Vagina (tissue), 2 donors: ENCODE measurements at regions not wholly inside any gene's neighbourhood (a gene's known extent, or its start where the extent isn't known, plus 50 kb on each side); places are given as distances from the start of the nearest gene placed in this dataset.

ENCODE experiments used
- DNase-seq, 2 donors: peaks; one replicate each; pipeline ENCODE4 v3.0.0-alpha.2; 2017; ENCODE audit errors: extremely low spot score in 2 of 2
- H3K27ac ChIP-seq: fragments of 200-600 bp; sonication (generic); one replicate; pipeline ENCODE4 v1.5.1; 2019
- H3K27me3 ChIP-seq: fragments of 200-600 bp; sonication (generic); one replicate; pipeline ENCODE4 v1.5.1; 2019
- H3K36me3 ChIP-seq, 2 donors: fragments of 200-600 bp; sonication (generic); one replicate each; pipeline ENCODE4 v1.5.1; 2017 to 2019
- H3K4me1 ChIP-seq: fragments of 200-600 bp; sonication (generic); one replicate; pipeline ENCODE4 v1.5.1; 2019
- H3K4me3 ChIP-seq, 2 donors: fragments of 200-600 bp; sonication (generic); 1 replicate in 1 of 2; 2 replicates in 1 of 2; pipeline ENCODE4 v1.5.1; 2016 to 2019
- H3K9me3 ChIP-seq: fragments of 200-600 bp; sonication (generic); one replicate; pipeline ENCODE4 v1.5.1; 2019
- CTCF ChIP-seq, 3 experiments: fragments of 450-650 bp in 2 of 3; fragments of 200-600 bp in 1 of 3; sonication (generic) in 1 of 3; IDR thresholded peaks; one replicate each; pipeline ENCODE4 v1.5.1; 2017 to 2019; ENCODE audit warnings: antibody characterized with exemption in 3 of 3, mild to moderate bottlenecking in 2 of 3, moderate library complexity in 2 of 3
- POLR2A ChIP-seq, 2 donors: fragments of 450-650 bp; IDR thresholded peaks; one replicate each; pipeline ENCODE4 v1.6.1; 2017; ENCODE audit warnings: antibody characterized with exemption in 2 of 2, mild to moderate bottlenecking in 2 of 2, moderate library complexity in 2 of 2
- POLR2AphosphoS5 ChIP-seq, 2 donors: sonication (generic); formaldehyde crosslinking; IDR thresholded peaks; one replicate each; pipeline ENCODE4 v1.9.0; 2017; ENCODE audit warnings: antibody characterized with exemption in 2 of 2, mild to moderate bottlenecking in 2 of 2, low read depth in 1 of 2; ENCODE audit not compliant: insufficient read depth in 1 of 2
- intact Hi-C: fragments of 100-400 bp; cut with DNase I; formaldehyde crosslinking; loops from one replicate; pipeline ENCODE4 v1.15.1; 2023

DNA sequence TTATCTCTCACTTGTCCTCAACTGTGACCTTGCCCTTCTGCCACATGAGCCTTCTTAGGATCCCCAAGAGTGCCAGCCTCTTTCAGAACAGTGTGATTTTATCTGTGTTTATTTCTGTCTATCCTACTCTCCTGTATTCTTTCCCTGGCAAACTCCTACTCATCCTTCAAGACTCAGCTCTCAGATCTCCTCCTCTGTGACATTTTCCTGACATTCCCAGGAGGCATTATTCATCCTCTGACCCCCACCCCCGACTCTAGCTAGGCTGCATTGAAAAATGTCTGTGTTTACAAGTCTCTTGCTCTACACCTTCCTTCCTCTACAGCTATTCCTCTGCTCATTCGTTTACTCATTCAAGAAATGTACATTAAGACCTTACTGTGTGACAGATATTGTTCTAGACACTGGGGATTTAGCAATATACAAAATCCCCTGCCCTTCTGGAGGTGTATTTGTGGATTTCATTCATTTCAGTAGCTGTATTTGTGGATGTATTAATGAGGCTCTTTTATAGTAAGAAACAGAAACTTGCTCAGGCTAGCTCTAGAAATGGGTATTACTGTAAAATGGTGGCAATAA lies 61.4 kb upstream of the COMTD1 start:
- H3K4me1 ChIP-seq = peaks cover 22% of the 10 kb centered on the region
- intact Hi-C loops = loop anchor here (10.0 kb wide), 1 partner anchor 98 kb away; no protein-coding TSS in a partner anchor
- H3K27me3 ChIP-seq = no peaks in the 10 kb centered on the region
- H3K27ac ChIP-seq = peak overlapping the region; percentile 93
- H3K36me3 ChIP-seq = no peaks in the 10 kb centered on the region
- no peak for TF ChIP-seq POLR2AphosphoS5 (IDR thresholded peaks at IDR 0.05; ENCODE audit: insufficient read depth in 1 of 2, low read depth in 1 of 2)
- no peak for TF ChIP-seq POLR2A (IDR thresholded peaks at IDR 0.05)
- TF ChIP-seq CTCF (IDR thresholded peaks at IDR 0.05) = no peak
- no peaks in the 10 kb centered on the region for H3K9me3 ChIP-seq
- H3K4me3 ChIP-seq = no peak overlapping the region
- DNase-seq = no peak

DNA sequence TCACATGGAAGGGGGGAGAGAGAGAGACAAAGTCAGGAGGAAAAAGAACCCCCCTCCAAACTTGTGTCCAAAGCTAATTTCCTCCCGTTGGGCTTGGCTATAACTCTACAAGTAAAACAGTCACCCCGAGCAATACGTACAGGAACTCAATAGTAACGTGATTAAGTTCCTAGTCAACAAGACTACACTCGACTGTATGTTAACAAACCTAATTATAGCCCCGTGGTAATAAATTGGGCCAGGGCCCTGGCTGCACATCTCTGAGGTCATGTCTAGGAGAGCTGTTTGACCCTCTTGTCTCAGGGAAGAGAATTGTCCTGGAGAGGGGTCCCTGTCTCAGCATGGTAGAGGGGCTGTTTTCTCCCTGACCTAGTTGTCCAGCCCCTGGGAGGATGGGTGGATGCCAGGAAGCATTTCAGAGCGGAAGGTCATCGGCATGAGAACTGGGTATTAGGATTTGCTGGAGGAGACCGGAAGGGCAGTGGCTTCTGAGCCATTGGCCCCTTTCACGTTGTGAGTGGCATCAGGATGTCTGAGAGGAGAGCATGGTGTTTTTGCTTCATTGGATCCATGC lies 60.2 kb upstream of the COMTD1 start:
- Histone ChIP-seq H3K9me3 (no peaks in the 10 kb centered on the region), H3K36me3 (no peaks in the 10 kb centered on the region), H3K4me1 (peaks cover 22% of the 10 kb centered on the region), H3K27me3 (no peaks in the 10 kb centered on the region), H3K4me3 (peak overlapping the region; percentile 48 to 76), H3K27ac (peak overlapping the region; percentile 93)
- intact Hi-C loops = loop anchor here (10.0 kb wide), 1 partner anchor 99 kb away; no protein-coding TSS in a partner anchor
- no peak for TF ChIP-seq POLR2A (IDR thresholded peaks at IDR 0.05)
- TF ChIP-seq POLR2AphosphoS5 (IDR thresholded peaks at IDR 0.05; ENCODE audit: insufficient read depth in 1 of 2, low read depth in 1 of 2) = no peak
- TF ChIP-seq CTCF (IDR thresholded peaks at IDR 0.05) = no peak
- DNase-seq = no peak

DNA sequence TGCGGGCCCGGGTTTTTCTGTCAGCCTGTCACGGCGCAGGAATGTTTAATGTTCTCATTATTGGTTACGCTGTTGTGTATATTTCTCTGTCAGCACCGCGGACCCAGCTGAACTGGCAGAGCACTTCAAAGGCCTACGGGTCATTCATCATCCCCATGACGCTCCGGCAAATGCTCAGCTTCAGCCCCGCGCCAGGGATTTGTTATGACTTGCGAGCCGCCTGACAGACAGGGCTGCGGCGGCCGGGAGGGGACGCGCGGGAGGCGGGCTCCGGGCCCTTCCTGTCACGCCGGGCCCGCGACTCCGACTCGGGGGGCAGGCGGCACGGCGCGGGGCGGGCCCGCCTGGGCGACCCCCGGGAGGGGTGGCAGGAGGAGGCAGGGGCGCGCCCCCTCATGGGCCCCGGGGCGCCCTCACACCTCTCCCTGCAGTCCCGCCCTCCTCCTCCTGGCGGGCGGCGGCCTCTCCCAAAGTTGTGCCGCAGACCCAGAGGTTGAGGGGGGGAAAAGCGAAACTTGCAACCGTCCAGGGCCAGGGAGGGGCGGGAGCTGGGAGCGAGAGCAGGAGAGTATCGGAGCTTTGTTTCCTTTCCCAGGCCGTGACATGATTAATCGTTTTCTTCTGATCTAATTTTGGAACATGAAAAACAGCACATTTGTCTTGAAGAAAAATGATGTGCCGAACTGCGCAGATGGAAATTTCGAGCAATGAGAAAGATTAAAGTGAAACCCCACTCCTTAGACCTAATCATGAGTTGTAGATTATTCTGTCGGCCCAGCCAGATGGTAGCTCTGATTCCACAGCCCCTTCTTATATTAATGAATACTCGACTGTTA lies 59.3 kb upstream of the COMTD1 start:
- DNase-seq = no peak
- intact Hi-C loops = loop anchor here (10.0 kb wide), 1 partner anchor 100 kb away; no protein-coding TSS in a partner anchor
- Histone ChIP-seq H3K36me3 (no peaks in the 10 kb centered on the region), H3K4me1 (peaks cover 22% of the 10 kb centered on the region), H3K9me3 (no peaks in the 10 kb centered on the region), H3K4me3 (peak overlapping the region; percentile 48 to 76), H3K27me3 (no peaks in the 10 kb centered on the region), H3K27ac (peak overlapping the region; percentile 93)
- TF ChIP-seq POLR2AphosphoS5 (IDR thresholded peaks at IDR 0.05; ENCODE audit: insufficient read depth in 1 of 2, low read depth in 1 of 2) (peak; percentile 35 to 75), CTCF (IDR thresholded peaks at IDR 0.05) (no peak), POLR2A (IDR thresholded peaks at IDR 0.05) (peak in 1 of 2 donors; percentile 13)

DNA sequence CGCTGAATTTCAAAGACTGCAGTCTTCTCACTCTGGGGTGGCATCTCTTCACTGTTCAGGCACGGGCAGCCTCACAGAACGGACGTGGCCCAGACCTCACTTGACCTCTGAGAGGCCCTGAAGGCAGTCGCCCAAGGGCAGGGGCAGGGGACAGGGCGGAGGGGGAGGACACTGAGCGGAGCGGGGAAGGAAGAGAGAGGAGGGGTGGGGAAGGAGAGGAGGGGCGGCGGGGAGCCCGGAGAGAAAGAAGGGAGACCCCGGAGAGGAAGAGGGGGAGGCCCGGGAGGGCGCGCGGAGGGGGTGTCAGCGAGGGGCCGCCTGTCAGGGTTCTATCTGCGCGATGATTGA lies 58.7 kb upstream of the COMTD1 start:
- DNase-seq = no peak
- Histone ChIP-seq H3K27ac (peak overlapping the region; percentile 93), H3K27me3 (no peaks in the 10 kb centered on the region), H3K4me1 (peaks cover 22% of the 10 kb centered on the region), H3K4me3 (peak overlapping the region; percentile 48 to 76), H3K9me3 (no peaks in the 10 kb centered on the region), H3K36me3 (no peaks in the 10 kb centered on the region)
- TF ChIP-seq POLR2AphosphoS5 (IDR thresholded peaks at IDR 0.05; ENCODE audit: insufficient read depth in 1 of 2, low read depth in 1 of 2) (no peak), POLR2A (IDR thresholded peaks at IDR 0.05) (no peak), CTCF (IDR thresholded peaks at IDR 0.05) (no peak)
- intact Hi-C loops = loop anchor here (10.0 kb wide), 1 partner anchor 100 kb away; no protein-coding TSS in a partner anchor
